CD4-positive, alpha-beta T cell treated with Interleukin-17A for 4 hours (primary cell): ENCODE measurements at regions not wholly inside any gene's neighbourhood (a gene's known extent, or its start where the extent isn't known, plus 50 kb on each side); places are given as distances from the start of the nearest gene placed in this dataset.

Source experiments
- DNase-seq: peaks from one replicate; pipeline ENCODE4 v3.0.0-alpha.2; 2020; ENCODE audit warnings: mixed read lengths

DNA sequence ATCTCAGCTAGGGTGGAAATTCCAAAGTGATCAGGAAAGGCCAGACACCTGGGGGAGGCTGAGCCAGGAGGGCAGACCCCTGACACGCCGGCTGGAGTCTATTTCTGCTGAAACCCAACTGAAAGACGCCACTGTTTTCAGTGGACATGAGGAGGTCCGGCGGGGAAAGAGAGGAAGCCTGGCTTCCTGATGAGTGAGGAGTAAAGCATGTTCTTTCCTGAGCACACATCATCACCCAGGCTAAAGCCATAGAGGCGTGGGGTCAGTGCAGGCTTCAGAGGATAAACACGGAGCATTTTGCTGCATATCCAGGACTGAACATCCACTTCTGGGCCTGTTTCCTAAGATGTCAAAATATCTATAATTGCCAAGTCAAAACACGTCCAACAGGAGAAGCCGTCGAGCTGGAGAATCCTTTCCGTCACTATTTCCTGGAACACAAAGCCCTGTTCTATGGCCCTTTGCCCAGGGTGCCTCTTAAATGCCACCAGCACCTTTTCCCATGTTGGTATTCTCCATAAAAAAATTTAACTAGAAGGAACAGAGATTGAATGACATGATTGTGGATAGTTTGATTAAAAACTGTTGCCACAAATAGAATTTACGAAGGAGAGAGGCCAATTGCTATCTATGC, 597.9 kb upstream of the ADAMTS16 start:
- DNase-seq = no peak

DNA sequence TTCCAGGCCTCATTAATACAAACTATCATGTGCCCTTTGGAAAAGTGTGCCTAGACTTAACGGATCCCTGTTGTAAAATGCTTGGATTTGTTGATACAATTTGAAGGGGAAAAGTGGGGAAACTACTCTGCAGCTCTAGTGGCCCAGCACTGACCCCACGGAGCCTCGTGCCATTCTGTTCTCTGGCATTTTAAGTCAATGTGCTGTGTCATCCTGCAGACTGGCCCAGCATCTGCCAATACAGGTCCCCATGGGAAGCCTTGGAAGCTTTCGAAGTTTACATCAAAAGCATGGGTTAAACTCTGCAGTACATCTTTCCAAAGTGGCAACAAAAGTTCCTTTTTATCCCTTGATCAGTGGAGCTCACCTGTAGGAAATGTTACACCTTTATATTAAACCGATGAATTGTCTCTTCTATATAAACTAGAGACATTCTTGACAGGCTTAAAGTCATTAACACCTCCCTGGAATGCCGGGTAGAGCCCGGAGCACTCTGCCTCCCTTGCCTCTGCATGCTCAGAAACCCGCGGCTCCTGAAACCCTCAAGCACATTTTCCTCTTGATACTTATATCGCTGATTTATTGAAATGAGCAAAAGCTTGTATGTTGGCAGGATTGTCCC, 596.0 kb upstream of the ADAMTS16 start:
- no peak for DNase-seq

DNA sequence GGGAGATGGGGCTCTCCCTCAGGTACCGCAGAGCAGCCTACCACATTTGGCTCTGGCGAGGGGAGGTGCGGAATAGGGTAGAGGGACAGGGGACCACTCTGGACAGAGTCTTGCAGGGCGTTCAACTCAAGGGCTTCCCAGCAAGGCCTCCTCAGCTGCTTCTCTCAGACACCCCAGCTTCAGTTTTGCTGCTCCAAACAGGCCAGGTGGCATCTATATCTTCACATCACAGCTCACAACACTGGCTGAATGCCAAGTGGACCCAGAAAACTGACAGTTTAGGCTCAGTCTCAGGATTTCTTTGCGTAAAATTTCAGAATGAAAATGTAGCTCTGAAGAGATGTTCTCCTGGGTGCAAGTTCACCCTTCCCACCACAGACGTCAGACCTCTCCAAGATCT, 592.6 kb upstream of the ADAMTS16 start:
- DNase-seq = no peak

DNA sequence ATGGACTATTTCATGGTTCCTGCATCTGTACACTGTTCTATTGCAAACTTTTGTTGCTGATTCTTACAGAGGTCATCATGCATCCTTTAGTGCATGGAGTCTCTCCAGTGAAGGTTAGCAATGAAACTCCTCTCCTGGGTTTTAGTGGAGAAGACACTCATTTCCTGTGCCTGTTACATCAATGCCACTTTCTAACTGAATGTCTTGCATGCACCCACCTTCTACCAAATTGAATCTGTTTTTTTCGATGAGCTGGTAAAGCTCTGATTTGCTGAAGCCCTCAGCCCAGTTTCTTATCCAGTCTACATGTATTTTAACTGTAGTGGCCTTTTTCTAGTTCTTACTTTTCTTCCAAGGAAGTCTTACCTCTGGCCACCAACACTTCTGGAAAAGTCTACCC, 591.8 kb upstream of the ADAMTS16 start:
- no peak for DNase-seq

DNA sequence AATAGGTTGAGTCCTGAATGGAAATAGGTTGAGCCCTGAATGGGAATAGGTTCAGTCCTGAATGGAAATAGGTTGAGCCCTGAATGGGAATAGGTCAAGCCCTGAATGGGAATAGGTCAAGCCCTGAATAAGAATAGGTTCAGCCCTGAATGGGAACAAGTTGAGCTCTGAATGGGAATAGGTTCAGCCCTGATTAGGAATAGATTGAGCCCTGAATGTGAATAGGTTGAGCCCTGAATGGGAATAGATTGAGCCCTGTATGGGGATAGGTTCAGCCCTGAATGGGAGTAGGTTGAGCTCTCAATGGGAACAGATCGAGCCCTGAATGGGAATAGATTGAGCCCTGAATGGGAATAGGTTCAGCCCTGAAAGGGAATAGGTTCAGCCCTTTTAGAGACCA, 590.8 kb upstream of the ADAMTS16 start:
- no peak for DNase-seq

DNA sequence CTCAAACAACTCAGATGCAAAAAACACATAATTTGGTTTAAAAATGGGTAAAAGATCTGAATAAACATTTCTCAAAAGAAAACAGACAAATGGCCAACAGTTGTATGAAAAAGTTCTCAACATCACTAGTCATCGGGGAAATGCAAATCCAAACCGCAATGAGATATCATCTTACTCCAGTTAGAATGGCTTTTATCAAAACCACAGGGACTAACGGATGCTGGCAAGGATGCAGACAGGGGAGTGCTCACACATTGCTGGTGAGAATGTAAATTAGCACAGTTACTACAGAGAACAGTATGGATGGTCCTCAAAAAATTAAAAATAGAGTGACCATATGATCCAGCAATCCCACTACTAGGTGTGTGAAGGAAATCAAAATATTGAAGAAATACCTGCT, 589.1 kb upstream of the ADAMTS16 start:
- no peak for DNase-seq

DNA sequence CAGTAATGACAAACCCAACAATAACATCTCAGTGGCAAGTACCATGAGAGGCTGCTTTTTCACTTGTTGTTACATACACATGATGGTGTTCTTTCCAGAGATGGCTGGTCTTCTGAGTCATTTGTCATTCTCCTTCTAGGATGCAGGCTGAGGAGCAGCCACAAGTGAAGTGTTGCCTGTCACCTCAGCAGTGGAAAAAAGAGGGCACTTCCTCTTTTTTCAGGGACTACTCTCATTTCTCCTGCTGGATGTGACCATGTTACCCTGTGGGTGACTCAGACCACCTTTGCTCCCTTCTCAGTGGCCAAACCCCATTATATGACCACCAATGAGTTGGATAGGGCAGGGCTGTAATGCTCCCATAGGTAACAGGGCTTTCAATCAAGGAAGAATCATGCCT, 587.0 kb upstream of the ADAMTS16 start:
- no peak for DNase-seq

DNA sequence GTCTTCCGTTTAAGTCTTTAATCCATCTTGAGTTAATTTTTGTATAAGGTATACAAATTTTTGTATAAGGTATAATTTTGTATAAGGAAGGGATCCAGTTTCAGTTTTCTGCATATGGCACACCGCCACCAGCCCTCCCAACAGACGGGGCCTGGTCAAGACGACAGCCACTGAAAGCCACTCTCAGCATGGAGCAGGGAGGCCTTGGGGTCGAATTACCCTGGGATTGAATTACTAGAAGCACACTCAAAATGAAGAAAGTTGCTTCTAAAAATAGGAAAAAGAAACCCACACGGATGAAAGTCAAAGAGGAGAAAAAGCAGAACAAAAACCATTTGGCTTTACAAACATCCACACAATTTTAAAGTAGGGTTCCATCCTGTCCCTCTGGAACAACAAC, 586.2 kb upstream of the ADAMTS16 start:
- no peak for DNase-seq

DNA sequence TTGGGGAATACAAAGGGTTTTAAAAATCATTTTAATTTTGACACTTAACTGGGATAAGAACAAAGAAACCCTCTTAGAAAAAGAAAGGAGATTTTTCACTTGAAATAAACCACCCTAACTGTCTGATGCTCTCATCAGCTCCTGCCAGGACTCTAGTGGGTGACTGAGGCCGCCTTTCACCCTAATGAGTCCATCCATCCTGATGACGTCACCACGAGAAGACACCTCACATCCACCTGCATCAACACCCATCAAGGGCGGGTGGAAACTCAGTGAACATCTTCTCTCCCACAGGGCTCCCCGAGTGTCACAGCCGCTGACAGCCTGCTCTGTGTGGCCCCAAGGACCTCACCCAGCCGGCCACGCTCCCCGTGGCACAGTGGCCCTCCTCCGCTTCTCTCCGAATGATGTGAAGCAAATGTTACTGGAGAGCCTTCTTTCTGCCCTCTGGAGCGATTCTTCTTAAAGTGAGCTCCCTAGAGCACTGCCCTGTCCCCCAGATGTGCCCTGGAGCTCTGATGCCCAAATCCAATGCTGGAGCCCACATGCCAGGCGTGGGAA, 584.3 kb upstream of the ADAMTS16 start:
- no peak for DNase-seq

DNA sequence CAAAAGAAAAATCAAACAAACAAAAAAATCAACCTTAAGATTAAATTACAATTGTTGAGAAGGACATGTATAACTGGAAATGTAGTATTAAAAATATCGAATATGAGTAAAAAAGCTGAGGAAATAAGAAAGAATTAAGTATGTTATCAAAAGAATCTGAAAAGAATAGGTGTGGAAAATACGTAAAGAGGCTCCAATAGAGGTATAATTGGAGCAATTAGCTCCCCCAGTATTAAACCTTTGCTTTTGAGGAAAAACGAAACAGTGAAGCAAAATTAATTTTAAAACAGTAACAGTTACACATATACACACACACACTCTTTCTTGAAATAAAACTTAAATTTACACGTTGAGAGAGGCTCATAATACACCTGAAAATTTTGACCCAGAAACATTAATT, 578.7 kb upstream of the ADAMTS16 start:
- DNase-seq = no peak

DNA sequence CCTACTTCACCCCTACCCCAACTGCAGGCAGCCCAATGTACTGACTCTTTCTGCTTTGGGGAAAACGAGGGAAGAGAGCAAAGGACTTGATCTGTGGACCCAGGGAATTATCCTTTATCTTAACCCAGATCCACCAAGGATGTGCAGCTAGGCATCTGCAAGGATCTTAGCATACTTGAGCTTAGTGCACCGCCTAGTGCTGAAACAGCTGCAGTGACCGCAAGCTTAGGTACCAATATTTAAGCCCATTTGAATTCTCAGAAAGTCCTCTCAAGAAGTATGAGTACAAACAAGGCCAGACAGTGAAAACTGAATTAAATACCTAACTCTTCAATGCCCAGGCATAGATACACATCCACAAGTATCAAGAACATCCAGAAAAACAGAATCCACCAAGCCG, 576.7 kb upstream of the ADAMTS16 start:
- DNase-seq = no peak

DNA sequence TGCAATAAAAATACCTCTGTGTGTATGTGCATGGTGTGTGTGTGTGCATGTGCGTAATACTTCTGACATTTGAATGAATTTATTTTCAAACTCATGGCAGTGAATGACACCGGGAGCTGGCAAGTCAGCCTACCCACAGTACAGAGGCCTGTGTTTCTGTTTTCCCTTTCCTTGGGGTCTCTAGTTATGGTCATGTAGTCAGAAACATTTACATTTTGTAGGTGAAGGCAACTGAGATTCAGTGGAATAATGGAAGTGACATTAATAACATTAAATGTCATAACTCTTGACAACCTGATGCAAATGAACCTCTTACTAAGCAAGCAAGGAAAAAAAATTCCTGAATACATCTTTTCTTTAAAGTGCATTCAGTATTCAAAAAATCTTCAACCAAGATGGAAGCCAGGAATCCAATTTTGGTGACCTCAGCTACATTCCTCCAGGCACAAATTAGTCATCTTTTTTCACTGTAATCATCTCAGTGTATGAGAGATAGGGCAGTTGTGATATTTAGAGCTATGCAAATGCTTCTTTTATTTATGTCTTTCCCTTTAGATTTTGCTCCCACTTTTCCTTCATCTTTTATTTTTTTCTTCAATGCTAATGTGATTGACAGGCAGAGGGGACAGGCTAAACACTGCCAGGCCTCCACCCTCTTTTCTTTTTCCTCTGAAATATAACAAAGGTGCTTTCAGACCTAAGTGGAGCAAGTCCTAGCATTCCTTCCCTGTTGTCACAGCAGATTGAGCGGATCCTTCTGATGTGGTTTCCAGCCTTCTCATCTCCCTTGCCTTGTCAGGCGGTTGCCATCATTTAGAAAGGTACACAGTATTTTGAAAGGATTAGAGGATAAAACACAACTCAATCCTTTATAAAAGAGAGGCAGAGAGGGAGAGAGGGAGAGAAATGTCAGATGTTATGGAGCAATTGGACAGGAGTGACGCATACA, 569.8 kb upstream of the ADAMTS16 start:
- no peak for DNase-seq

DNA sequence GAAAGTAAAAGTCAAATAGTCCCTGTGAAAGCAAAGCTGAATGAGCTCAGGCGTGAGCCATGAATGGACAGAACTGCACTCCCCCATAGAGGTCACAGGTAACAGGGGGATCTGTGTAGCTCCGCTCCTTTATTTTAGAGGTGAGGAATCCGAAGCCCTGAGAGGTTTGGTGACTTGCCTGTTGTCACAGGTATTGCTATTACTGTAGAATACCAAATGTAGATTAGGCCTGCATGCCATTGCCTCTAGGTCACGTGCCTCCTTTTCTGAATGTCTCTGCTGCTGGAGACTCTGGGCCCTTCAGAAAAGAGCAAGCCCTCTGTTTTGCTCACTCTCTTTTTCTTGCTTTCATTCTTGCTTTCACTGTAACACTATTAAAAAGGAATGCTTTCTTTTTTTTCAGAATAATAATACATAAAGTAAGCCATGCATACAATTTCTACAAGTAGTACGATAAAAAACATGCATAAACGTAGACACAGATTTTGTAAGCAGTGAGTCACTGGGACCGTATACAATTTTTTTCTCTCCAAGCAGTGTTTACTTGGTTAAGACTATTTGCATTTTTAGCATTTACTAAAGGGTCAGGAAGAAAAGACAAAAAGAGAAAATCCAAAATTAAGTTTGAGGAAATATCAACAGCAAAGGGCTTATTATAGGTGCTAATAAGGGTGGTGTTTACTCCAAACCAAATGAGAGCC, 568.7 kb upstream of the ADAMTS16 start:
- no peak for DNase-seq

DNA sequence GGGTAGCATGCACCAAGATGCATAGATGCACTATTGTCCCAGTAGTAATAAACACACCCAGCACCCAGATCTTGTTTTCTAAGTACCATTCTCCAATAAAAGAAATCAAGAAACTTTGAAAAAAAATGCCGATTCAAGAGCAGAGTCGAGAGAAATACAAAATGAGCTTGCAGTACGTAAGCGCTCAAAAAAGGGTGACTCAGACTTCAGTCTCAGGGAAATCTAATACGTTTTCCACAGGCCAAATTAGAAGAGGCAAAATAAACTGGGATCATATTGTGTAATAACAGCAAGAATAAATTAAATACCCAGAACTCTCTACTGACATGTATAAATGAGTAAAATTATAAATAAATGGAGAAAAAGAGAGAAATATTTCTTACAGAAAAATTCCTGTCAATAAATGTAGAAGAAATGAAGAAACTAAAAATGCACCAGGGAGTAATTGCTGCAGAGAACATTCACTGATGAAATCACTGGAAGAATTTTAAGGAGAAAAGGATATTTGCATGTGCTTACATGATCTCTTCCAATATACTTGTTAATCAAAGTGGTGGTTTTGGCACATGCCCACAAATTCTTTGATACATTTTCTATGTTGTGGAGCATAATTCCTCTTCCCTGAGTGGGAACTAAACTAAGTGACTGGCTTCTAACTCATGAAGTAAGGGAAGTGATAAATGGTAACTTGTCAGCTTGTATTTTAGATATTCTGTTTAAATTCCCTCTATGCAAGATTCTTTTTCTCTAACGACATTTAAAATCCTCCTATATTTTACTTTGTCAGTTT, 567.6 kb upstream of the ADAMTS16 start:
- DNase-seq = no peak

DNA sequence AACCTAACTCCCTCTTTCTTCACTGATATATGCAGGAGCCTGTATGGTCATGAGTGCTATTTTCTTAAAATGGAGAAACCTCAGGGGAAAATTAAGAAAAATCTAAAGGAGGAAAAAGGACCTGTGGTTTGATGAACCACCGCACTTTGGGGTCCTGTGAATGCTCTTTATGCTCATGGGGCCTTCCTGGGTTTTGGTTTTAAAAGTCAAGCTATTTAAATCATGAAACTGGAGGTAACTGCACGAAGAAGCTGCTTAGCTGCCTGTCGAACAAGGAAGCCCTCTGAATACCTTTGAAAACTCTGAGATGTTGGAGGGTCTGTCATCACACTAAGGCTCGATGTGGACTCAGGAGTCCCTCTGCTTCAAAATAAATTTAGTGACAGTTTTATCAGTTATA, 564.5 kb upstream of the ADAMTS16 start:
- DNase-seq = no peak

DNA sequence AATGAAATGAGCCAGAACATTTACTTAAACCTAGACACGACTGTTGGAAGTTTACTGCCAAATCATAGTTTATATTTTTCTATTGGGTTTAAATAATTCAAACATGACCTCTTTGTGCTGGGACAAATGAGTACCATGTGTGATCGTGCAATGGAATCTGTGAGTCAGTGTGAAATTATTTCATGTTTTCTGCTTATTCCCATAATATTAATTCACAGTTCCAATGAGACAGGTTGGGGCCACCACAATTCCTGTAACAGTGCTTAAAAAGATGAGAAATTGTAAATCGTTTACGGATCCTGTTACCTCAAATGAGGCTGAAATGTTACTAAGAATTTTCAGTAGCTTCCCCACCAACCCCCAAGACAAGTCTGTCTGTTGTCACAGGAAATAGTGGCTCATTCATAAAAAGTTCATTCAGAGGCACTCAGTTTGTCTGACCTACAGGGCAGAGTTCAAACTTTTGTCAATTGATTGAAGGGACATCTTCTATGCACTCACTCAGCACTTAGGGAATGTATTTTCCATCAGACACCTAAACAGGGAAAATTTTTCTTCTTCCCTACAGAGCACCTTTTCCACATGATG, 563.9 kb upstream of the ADAMTS16 start:
- DNase-seq = no peak

DNA sequence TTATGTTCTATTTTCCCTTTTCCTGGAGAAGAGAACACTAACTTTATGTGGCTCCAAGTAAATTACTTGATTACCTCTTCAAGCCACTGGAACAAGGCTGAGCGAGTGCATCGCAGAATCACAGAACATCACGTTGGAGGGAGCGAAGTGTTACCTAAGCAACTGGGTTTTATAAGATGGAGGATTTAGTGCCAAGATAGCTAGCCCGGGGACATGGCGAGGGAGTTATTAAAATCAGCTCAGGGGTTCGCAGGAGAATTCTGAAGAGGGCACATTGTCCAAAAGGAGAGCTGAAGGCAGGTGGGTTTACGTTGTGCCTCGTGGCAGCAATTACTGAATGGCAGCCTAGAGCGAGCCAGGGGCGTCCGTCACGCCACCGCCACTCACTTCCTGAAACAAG, 563.2 kb upstream of the ADAMTS16 start:
- DNase-seq = no peak

DNA sequence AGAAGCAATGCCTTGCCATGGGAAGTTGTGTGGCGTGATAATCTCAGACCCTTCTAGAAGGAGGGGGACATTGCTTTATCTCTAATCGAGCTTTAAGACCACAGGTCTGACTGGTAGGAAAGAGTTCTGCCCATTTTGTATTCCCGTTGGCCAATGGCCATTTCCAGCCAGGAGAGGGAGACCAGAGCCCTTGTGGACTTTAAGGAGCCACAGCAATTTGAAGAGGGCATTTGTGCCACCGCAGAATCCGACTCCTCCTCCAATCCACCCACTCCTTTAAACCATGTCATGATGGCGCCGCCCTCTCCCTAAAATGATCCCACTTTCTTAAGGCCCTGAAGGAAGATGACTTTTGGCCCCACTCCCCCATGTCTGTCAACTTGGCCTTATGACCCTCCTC, 560.5 kb upstream of the ADAMTS16 start:
- no peak for DNase-seq

DNA sequence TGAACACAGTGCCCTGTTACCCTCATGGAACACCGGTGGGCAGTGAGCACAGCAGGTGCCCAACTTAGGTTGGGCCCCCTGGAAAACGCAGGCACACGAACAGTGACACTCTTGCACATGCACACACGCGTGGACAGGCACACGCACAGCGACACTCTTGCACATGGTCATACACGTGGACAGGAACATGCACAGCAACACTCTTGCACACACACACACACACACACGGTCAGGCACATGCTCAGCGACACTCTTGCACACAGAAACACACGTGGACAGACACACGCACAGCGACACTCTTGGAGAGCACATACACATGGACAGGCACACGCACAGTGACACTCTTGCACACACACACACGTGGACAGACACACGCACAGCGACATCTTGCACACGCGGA, 559.4 kb upstream of the ADAMTS16 start:
- DNase-seq = no peak

DNA sequence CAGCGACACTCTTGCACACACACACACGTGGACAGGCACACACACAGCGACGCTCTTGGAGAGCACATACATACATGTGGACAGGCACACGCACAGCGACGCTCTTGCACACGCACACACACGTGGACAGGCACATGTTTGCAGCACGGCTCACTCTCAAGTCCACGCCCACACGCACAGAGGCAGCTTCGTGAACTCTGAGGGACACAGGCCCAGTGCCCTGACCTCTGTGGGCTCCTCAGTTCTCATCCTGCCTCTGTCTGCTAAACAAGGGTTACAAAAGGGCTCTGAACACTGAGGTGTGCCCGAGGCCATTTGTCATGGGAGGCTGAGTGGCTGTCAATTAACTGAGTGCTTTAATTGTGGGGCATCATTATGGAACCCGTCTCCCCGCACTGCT, 558.8 kb upstream of the ADAMTS16 start:
- DNase-seq = no peak

DNA sequence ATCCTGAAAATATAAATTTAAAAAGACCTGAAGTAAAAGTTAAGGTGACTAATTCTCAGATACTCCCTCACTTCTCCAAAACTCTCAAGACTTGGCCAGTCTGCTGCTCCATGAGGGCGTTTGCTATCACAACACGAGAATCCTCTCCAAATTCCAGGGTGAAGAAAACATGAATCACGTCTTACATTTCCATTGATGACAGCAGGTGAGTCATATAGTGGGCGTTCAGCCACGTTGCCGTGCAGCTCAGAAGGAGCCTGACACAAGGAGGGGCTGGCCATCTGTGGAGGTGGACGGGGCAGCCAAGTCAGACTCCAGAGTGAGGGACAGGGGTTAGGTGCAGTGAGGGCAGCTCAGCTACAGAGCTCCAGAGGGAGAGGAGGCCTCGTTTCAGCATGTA, 555.1 kb upstream of the ADAMTS16 start:
- DNase-seq = no peak

DNA sequence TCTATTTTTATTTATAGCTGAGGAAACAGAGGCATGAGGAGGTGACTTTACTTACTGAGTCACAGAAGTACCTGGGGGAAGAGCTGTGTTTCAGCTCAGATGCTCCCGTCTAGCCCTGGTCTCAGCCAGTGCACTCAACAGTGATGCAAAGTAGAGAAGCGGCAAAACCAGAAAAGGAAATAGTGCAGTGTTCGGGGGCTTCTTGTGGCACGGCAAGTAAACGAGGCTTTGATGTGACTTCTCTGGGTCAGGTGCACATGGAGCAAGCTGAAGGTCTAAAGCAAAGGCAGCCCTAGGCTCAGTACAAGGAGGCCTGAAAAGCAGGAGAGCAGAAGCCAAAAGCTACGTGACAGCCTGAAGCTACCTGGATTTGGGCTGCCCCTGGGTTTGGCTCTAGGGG, 526.7 kb upstream of the ADAMTS16 start:
- DNase-seq = no peak
